ENCODE measurements at regions not wholly inside any gene's neighbourhood (a gene's known extent, or its start where the extent isn't known, plus 50 kb on each side); places are given as distances from the start of the nearest gene placed in this dataset.

- DNase-seq, result no peak
Measured at GRCh38 chr18:10059610-10060468, 146.0 kb downstream of the VAPA start.

GRCh38 chr18:10060469-10060782 lies 146.6 kb downstream of the VAPA start:
- no peak for DNase-seq

GRCh38 chr18:10060841-10061240 lies 147.0 kb downstream of the VAPA start:
- no peak for DNase-seq

GRCh38 chr18:10061566-10062140 lies 147.8 kb downstream of the VAPA start:
- DNase-seq, result no peak

DNA sequence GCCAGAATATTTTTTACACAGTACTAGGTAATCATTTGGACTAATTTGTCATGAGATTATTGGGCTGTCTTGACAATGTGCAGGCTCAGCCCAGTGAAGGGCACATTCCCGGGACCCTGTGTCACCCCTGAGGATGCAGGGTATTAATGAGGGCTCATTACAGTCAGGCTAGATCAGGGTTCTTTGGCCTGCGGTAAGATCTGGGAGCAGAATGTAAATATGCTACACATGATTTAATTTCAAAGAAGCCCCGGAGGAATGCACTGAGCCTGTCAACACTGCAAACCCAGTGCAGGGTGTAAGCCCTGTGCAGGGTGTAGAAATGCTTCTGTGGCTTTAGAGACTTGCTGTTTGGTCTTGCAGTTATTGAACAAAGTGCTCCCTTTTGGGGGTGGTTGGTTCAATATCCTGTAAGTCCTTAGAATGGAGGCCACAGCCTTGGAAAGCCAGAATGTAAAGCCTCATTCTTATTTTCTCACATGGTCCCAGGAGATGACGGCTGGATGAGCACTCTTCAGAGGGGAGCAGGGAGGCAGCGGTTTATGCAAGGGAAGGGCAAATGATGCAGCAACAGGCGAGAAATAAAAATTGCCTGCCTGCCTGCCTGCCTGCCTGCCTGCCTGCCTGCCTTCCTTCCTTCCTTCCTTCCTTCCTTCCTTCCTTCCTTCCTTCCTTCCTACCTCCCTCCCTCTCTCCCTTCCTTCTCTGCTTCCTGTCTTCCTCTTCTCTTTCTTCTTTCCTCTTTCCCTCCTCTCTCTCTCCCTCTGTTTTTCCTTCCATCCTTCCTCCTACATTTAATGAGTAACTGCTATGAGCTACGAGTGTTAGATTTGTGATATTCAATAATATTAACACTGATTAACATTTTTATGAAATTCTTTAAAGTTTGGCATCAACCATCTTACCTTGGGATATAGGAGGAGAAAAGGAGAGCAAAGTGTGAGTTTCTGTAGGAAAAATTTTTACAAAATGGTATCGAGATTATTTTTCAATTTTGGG lies 148.8 kb downstream of the VAPA start:
- no peak for DNase-seq

- DNase-seq, result no peak
Measured at GRCh38 chr18:10063489-10063888, 149.7 kb downstream of the VAPA start.

DNA sequence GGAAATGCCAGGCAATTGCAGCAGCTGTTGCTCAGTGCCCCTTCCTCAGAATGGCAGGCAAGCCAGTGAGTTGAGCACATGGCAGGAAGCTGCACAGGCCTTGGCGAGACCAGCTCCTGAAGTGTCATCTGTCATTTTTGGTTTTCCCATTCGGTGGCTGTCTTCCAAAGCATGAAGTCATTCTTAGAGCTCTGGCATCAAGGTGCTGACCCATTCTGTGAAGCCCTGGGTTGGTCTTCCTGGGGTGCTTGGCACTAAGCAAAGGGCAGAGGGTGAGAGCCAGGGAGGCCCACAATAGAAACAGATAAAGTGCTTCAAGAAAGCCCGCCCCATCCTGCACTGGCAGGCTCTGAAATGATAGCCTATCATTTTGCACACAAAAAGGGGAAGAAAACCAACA lies 150.5 kb downstream of the VAPA start:
- DNase-seq, result no peak

DNA sequence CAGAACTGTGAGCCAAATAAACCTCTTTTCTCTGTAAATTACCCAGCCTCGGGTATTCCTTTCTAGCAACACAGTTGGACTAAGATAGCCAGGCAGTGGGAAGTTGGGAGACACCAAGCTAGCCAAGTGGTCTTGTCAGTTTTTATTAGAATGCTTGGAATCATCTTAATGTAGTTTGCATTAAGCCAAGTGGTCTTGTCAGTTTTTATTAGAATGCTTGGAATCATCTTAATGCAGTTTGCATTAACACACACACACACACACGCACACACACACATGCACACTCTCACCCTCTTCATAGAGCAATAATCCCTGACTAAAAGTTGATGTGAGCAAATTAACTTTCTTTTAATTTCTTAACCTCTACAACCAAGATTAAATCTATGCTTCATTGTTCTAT lies 151.5 kb downstream of the VAPA start:
- DNase-seq, result no peak

GRCh38 chr18:10067670-10068659 lies 154.1 kb downstream of the VAPA start:
- no peak for DNase-seq

DNA sequence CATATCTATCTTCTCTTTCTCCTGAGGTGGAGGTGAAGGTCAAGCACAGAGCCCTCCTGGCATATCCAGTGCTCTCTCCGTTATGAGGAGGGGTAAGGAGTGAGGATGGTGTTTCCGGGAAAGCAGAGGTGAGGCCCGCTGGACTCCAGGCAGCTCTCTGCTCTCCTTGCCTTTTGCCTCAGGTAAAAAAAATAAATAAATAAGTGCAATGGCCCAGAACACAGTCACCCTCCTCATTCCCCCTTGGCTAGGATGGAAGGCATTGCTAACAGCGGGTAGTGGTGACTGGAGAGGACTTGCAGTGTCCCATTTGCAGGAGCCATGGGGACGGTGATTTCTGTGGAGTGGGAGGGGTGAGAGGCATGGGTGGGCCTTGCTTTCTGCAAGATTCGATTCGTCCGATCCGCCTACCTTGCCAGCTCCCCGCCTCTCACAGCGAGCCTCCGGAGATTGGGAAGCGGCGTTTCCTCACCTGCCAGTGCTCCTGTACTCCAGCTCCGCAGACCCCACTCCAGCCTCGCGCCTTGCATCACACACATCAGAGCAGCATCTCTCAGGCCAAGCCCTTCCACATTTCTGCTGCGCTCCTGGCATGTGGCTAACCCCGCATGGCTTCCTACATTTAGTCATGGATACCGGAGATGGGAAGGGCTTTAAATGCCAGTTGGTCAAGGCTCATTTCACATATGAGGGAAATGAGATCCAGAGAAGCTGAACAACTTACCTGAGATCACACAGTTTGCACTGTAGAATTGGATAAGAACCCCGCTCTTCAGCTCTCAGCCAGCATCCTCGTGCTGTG lies 155.2 kb downstream of the VAPA start:
- no peak for DNase-seq

- DNase-seq, result no peak
Measured at GRCh38 chr18:10070561-10071000, 156.8 kb downstream of the VAPA start.

GRCh38 chr18:10072671-10073175 lies 158.9 kb downstream of the VAPA start:
- no peak for DNase-seq

- DNase-seq, result no peak
Measured at GRCh38 chr18:10074110-10074509, 160.3 kb downstream of the VAPA start.

- DNase-seq, result no peak
Measured at GRCh38 chr18:10074728-10075127, 160.9 kb downstream of the VAPA start.

- no peak for DNase-seq
Measured at GRCh38 chr18:10076502-10077030, 162.8 kb downstream of the VAPA start.

DNA sequence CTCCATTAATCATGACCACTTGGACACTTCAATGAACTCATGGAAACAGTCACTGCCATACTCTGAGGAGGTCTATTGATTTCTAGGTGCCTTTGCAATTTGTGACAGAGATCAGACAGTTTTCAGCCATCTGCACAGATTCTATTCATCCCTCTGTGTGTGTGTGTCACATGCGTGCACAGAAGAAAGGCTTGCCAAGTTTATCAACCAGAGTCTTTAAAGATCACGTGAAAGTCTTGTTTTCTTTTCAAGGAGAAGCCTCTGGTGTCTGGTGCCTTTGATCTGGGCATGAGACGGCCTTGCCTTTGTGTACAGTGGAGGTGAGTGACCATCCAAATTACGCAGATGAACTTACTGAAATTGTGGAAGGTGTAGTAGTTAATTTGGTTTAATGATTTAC lies 164.2 kb downstream of the VAPA start:
- DNase-seq, result no peak

DNA sequence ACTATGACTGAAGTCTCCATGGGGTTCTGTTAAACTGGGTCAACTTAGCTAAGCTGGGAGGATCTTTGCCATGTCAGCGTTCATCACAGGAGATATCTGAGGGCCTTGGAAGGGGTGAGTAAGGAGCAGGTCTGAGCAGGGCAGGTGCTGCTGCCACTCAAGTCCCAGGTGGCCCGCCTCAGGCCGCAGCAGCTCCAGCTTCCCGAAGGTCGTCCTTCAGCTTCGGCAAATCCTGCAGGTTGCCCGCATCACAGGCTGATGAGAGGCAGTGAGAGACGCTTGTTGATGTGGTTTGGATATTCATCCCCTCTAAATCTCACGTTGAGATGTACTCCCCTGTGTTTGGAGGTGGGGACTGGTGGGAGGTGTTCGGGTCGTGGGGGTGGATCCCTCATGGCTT lies 166.6 kb downstream of the VAPA start:
- DNase-seq, result no peak

DNA sequence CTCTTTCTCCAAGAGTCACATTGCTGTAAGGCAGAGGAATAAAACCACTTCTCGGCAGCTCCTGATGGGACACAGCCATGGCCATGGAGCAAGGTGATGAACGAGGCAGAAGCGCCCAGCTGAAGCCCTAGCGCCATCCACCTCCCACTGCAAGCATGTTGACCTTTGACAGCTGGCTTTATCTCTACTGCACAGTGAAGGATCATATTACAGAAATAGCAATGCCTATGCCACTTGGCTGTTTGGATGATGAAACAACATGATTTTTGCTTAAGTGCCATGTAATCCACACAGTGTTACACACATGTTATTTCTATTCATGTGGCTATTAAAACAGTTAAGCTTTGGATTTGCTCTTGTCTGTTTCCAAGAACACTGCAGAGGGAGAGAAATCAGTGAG lies 167.7 kb downstream of the VAPA start:
- DNase-seq, result no peak

- DNase-seq, result no peak
Measured at GRCh38 chr18:10085416-10085815, 171.6 kb downstream of the VAPA start.

DNA sequence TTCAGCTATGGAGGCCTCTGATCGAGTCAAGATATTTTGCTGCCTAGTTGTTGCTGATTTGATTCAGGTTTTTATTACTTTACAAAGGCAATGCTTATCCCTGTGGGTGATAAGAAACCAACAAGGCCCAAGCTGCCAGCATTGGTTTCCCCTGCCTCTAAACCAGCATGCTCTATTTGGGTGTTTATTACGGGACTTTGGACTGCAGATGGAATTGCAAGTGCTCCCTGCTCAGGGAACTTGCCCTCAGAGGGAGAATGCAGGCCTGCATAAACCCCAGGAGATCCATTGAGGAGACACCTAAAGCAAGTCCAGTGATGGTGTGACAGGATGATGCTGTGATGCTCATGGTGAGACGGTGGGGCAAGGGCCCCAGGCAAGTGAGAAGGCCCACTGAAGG lies 172.1 kb downstream of the VAPA start:
- DNase-seq, result no peak

Data from hematopoietic multipotent progenitor cell treated with erythropoietin and hydrocortisone succinate and interleukin-3 and kit ligand, for 8 days (in vitro differentiated cells).